Ovary (tissue), 3 donors: ENCODE measurements at regions not wholly inside any gene's neighbourhood (a gene's known extent, or its start where the extent isn't known, plus 50 kb on each side); places are given as distances from the start of the nearest gene placed in this dataset.

Experiments
- CTCF ChIP-seq, 3 donors: fragments of 450-650 bp in 2 of 3; fragments of 200-600 bp in 1 of 3; IDR thresholded peaks; one replicate each; pipeline versions ENCODE4 v1.5.1 to v1.8.0; 2016 to 2022; ENCODE audit warnings: antibody characterized with exemption in 3 of 3, mild to moderate bottlenecking in 1 of 3
- EP300 ChIP-seq: sonication (generic); formaldehyde crosslinking; IDR thresholded peaks from one replicate; pipeline ENCODE4 v1.6.1; 2017; ENCODE audit warnings: antibody characterized with exemption
- POLR2A ChIP-seq: fragments of 450-650 bp; IDR thresholded peaks from one replicate; pipeline ENCODE4 v1.6.1; 2017; ENCODE audit warnings: antibody characterized with exemption, mild to moderate bottlenecking, moderate library complexity
- donor health status: DM: no; HTN: no; CAD: no.

- TF ChIP-seq CTCF (IDR thresholded peaks at IDR 0.05) (no peak), EP300 (no peak), POLR2A (no peak)
Observed at GRCh38 chr10:5269791-5270190, 73.2 kb downstream of the AKR1C4 start.
